Upper lobe of left lung (tissue), 4 donors: ENCODE measurements at regions not wholly inside any gene's neighbourhood (a gene's known extent, or its start where the extent isn't known, plus 50 kb on each side); places are given as distances from the start of the nearest gene placed in this dataset.

ENCODE experiments used
- CTCF ChIP-seq, 6 experiments: fragments of 450-650 bp in 4 of 6; fragments of 200-600 bp in 2 of 6; sonication (generic) in 2 of 6; IDR thresholded peaks; one replicate each; pipeline ENCODE4 v1.5.1; 2016 to 2019; ENCODE audit warnings: antibody characterized with exemption in 6 of 6
- EP300 ChIP-seq, 4 donors: sonication (generic); formaldehyde crosslinking; IDR thresholded peaks; one replicate each; pipeline ENCODE4 v1.5.1; 2017; ENCODE audit warnings: antibody characterized with exemption in 4 of 4, control low read depth in 2 of 4

GRCh38 chr1:208788013-208788540, 543.9 kb upstream of the PLXNA2 start:
- TF ChIP-seq EP300 (IDR thresholded peaks at IDR 0.05) (no peak), CTCF (IDR thresholded peaks at IDR 0.05) (no peak)
